HG02571 (cell line): ENCODE measurements at regions not wholly inside any gene's neighbourhood (a gene's known extent, or its start where the extent isn't known, plus 50 kb on each side); places are given as distances from the start of the nearest gene placed in this dataset.

ENCODE experiments used
- ATAC-seq: cut with Tn5 transposase; IDR thresholded peaks from one replicate; pipeline ENCODE4 v1.9.1; 2021; ENCODE audit warnings: mild to moderate bottlenecking, moderate library complexity; ENCODE audit not compliant: unreplicated experiment

DNA sequence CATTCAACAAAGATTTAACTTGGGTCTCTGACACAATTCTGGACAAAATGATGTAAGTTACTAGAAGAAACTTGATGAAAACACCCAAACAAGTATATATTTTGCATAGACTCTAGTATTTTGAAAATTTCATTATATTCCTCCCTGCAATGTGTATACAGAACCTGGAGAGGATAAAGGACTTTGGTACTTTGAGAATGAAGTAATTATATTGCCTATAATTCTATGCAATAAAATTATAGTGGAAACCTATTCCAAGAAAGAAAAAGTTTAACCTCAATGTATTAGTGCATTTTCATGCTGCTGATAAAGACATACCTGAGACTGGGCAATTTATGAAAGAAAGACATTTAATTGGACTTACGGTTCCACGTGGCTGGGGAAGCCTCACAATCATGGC, 1146.1 kb downstream of the KCNT2 start:
- no peak for ATAC-seq

DNA sequence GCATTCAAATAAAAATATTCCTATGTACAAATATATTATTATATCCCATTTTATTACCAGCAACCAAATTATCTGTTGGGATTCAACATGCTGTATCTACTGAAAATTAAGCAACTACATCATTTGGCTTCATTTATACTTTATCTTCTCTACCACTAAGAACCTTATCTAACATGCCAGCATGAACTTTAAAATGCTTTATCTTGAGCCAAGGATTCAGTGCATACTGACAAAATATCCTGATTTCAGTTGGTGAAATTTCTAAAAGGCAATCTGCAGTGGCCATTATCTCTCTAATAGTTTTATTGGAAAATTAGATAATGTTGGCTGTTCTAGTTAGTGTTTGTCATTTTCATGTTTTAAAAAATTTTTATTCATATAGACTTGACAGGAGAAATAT, 1149.9 kb downstream of the KCNT2 start:
- ATAC-seq, result no peak

DNA sequence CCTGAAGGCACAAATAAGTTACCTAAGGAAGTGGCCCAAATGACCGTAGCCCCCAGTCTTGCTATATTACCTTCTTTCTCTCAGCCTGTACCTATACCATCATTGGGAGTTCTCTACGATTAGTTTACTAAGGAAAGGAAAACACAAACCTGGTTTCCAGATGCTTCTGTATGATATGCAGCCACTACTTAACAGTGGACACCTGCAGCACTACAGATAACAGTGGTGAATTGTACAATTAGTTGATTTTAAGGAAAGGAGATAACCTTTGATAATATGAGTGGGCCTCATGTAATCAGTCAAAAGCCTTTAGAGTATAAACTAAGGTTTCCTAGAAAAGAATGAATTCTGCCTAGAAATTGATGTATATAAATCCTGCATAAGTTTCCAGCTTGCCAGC, 1157.4 kb downstream of the KCNT2 start:
- ATAC-seq, result no peak

DNA sequence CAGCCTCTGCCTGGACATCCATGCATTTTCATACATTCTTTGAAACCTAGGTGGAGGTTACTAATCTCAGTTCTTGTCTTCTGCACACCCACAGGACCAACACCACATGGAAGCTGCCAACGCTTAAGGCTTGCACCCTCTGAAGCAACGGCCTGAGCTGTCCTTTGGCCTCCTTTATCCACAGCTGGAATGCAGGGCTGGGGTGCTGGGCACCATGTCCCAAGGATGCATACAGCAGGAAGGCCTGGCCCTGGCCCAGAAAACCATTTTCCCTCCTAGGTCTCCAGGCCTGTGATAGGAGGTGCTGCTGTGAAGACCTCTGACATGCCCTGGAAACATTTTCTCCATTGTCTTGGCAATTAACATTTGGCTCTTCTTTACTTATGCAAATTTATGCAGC, 1168.6 kb downstream of the KCNT2 start:
- no peak for ATAC-seq

GRCh38 chr1:195434566-195435203, 1173.6 kb downstream of the KCNT2 start:
- ATAC-seq, result no peak

GRCh38 chr1:195430826-195431225, 1177.4 kb downstream of the KCNT2 start:
- ATAC-seq, result no peak

DNA sequence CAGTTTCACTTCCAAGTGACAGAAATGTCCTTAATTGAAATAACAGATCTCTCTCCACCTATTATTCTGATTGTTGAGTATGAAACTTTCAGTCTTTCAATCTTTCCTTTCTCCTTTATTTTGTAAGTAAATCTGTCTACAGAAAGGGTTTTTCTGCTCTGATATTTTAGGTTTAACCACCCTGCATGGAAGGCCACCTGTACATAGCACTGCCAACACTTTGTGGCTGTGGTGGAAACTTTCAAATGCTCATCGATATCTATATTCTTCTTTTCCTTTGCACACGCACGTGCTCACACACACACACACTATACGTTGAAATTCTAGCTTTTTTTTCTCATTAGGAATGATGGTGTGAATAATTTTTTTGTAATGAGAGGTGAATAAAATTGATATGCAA, 1179.3 kb downstream of the KCNT2 start:
- ATAC-seq, result no peak

DNA sequence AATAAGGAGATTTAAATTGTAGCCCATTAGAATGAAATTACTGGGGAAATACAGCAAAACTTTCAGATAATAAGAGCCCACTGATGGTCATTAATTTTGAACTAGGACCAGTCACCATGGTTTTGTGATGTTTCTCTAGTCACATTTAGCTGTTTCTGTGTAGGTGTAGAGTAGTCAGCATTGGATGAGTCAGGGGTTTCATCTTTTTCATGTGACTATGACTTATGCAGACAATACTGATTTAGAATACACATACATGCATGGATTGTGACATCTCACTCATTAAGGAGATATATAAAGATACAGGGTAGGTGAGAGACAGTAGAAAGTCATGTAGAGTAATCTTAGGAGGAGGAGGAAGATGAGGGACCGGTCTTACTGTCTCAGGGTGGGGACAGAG, 1192.7 kb downstream of the KCNT2 start:
- ATAC-seq, result no peak

GRCh38 chr1:195394567-195394966, 1213.7 kb downstream of the KCNT2 start:
- no peak for ATAC-seq

- ATAC-seq, result no peak
Observed at GRCh38 chr1:195376190-195376589, 1232.0 kb downstream of the KCNT2 start.

- ATAC-seq, result no peak
Observed at GRCh38 chr1:195373856-195374255, 1234.4 kb downstream of the KCNT2 start.

DNA sequence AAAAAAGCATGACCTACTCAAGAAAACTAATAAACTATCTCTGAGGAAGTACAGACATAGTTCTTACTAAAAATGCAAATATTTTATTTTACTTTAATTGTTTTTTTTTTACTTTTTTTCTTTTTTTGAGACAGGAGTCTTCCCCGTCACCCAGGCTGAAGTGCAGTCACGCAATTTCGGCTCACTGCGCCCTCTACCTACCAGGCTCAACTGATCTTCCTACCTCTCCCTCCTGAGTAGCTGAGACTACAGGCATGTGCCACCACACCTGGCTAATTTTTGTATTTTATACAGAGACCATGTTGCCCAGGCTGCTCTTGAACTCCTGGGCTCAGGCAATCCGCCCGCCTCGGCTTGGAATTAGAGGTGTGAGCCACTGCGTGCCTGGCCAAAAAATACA, 1263.1 kb downstream of the KCNT2 start:
- no peak for ATAC-seq

- ATAC-seq, result no peak
Observed at GRCh38 chr1:195337646-195338045, 1270.6 kb downstream of the KCNT2 start.

DNA sequence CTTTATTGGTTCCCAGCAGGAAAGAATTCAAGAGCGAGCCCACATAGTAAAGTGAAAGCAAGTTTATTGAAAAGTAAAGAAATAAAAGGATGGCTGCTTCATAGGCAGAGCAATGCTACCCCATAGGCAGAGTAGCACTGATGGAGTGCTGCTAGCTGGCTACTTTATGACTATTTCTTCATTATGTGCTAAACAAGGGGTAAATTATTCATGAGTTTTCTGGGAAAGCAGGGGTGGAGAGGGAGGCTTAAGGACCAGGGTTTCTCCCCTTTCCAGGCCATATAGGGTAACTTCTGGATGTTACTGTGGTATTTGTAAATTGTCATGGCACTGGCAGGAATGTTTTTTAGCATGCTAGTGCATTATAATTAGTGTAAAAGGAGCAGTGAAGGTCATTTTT, 1271.4 kb downstream of the KCNT2 start:
- no peak for ATAC-seq

- no peak for ATAC-seq
Observed at GRCh38 chr1:195335541-195335940, 1272.7 kb downstream of the KCNT2 start.

- no peak for ATAC-seq
Observed at GRCh38 chr1:195332102-195332501, 1276.1 kb downstream of the KCNT2 start.

GRCh38 chr1:195328681-195329080, 1279.6 kb downstream of the KCNT2 start:
- ATAC-seq, result no peak

DNA sequence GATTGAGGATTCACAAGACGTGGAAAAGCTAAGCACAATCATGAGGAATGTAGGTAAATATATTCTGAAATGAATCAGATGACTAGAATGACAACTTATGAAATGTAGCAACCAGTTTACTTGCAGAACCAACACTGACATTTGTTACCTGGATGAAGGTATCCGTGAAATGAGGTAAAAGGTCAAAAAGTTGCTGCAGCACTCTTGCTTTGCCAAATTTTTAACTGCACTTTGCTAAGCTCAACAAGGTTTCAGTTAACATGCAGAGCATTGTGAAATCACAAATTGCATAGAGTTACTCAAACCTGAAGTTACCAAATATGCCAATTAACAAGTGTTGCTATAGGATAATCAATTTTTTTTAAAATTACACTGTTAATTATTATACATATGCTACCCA, 1280.1 kb downstream of the KCNT2 start:
- ATAC-seq, result no peak

- ATAC-seq, result no peak
Observed at GRCh38 chr1:195327361-195327760, 1280.9 kb downstream of the KCNT2 start.

GRCh38 chr1:195326325-195326724, 1281.9 kb downstream of the KCNT2 start:
- ATAC-seq, result no peak

DNA sequence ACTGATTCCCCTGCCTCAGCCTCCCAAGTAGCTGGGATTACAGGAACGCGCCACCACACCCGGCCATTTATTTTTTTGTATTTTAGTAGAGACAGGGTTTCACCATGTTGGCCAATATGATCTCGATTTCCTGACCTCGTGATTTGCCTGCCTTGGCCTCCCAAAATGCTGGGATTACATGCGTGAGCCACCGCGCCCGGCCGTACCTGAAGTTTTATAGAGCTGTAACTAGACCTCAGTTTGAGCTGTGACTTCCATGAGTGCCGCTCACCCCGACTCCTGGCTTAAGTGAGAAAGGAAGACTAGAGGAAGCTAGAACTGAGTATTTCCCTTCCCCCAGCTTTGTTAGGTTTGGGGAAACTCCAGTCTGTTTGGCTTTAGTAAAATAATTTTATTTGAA, 1283.1 kb downstream of the KCNT2 start:
- ATAC-seq, result no peak

- ATAC-seq, result no peak
Observed at GRCh38 chr1:195306281-195306680, 1302.0 kb downstream of the KCNT2 start.

GRCh38 chr1:195294911-195295310, 1313.3 kb downstream of the KCNT2 start:
- ATAC-seq, result no peak
